GM23338 (cell line): ENCODE measurements at regions not wholly inside any gene's neighbourhood (a gene's known extent, or its start where the extent isn't known, plus 50 kb on each side); places are given as distances from the start of the nearest gene placed in this dataset.

Experiments used
- ATAC-seq: fragments of 200-7000 bp; cut with Tn5 transposase; 3 replicates; pipeline ENCODE4 v1.9.1; 2020
- DNase-seq: peaks from one replicate; pipeline ENCODE4 v3.0.0-alpha.2; 2015; ENCODE audit warnings: low spot score
- H2AFZ ChIP-seq: fragments of 200-600 bp; sonication (generic); 2 replicates; pipeline ENCODE4 v1.8.0; 2016; ENCODE audit warnings: antibody characterized with exemption, mild to moderate bottlenecking, moderate library complexity
- H3F3A ChIP-seq: fragments of 200-600 bp; sonication (generic); replicated peaks from 2 replicates; pipeline ENCODE4 v1.8.0; 2017; ENCODE audit warnings: antibody characterized with exemption, mixed run types, low read depth
- H3K27ac ChIP-seq: fragments of 200-600 bp; sonication (generic); 2 replicates; pipeline ENCODE4 v1.6.1; 2016; ENCODE audit warnings: low read depth
- H3K27me3 ChIP-seq: fragments of 200-600 bp; sonication (generic); 2 replicates; pipeline ENCODE4 v1.8.0; 2016; ENCODE audit warnings: mild to moderate bottlenecking, mixed run types, moderate library complexity; ENCODE audit not compliant: insufficient read depth
- H3K36me3 ChIP-seq: fragments of 200-600 bp; sonication (generic); 2 replicates; pipeline ENCODE4 v1.8.0; 2016; ENCODE audit warnings: mild to moderate bottlenecking; ENCODE audit not compliant: insufficient read depth
- H3K4me1 ChIP-seq: fragments of 200-600 bp; sonication (generic); 2 replicates; pipeline ENCODE4 v1.8.0; 2016; ENCODE audit warnings: mild to moderate bottlenecking, moderate library complexity; ENCODE audit not compliant: insufficient read depth
- H3K4me2 ChIP-seq: fragments of 200-600 bp; sonication (generic); 2 replicates; pipeline ENCODE4 v1.7.1; 2017; ENCODE audit warnings: mixed run types
- H3K4me3 ChIP-seq: fragments of 200-600 bp; sonication (generic); 2 replicates; pipeline ENCODE4 v1.6.1; 2016; ENCODE audit warnings: mixed run types
- H3K79me2 ChIP-seq: fragments of 200-600 bp; sonication (generic); replicated peaks from 2 replicates; pipeline ENCODE4 v1.8.0; 2017; ENCODE audit warnings: mild to moderate bottlenecking; ENCODE audit not compliant: insufficient read depth
- H3K9me2 ChIP-seq: fragments of 200-600 bp; sonication (generic); 2 replicates; pipeline ENCODE4 v1.8.0; 2017; ENCODE audit not compliant: insufficient read depth
- H4K20me1 ChIP-seq: fragments of 200-600 bp; sonication (generic); replicated peaks from 2 replicates; pipeline ENCODE4 v1.8.0; 2017; ENCODE audit warnings: mild to moderate bottlenecking; ENCODE audit not compliant: insufficient read depth
- H3K27ac Mint-ChIP-seq: 2 replicates; pipeline ENCODE4 v1.8.0; 2020; ENCODE audit warnings: inconsistent platforms, mild to moderate bottlenecking, moderate library complexity, mixed read lengths
- H3K27me3 Mint-ChIP-seq: 3 replicates; pipeline ENCODE4 v1.8.0; 2022; ENCODE audit warnings: low read depth, mild to moderate bottlenecking, moderate library complexity, mixed read lengths, inconsistent platforms; ENCODE audit not compliant: insufficient read depth, poor library complexity
- H3K36me3 Mint-ChIP-seq: 3 replicates; pipeline ENCODE4 v1.8.0; 2021; ENCODE audit warnings: low read depth, mild to moderate bottlenecking, inconsistent platforms, moderate library complexity, mixed read lengths
- H3K4me1 Mint-ChIP-seq: 3 replicates; pipeline ENCODE4 v1.8.0; 2020; ENCODE audit warnings: mild to moderate bottlenecking, inconsistent platforms, mixed read lengths
- H3K4me3 Mint-ChIP-seq: 3 replicates; pipeline ENCODE4 v1.8.0; 2021; ENCODE audit warnings: moderate library complexity, mild to moderate bottlenecking, inconsistent platforms, mixed read lengths
- H3K9me3 Mint-ChIP-seq: 3 replicates; pipeline ENCODE4 v1.8.0; 2020; ENCODE audit warnings: moderate library complexity, mild to moderate bottlenecking, inconsistent platforms, mixed read lengths
- CREB1 ChIP-seq: fragments of 250-450 bp; sonication (Bioruptor Pico); IDR thresholded peaks from 2 replicates; pipeline ENCODE4 v1.5.0; 2020; ENCODE audit warnings: low read depth, mild to moderate bottlenecking, moderate library complexity
- CTCF ChIP-seq, 2 experiments: fragments of 200-600 bp in 1 of 2; sonication (generic) in 1 of 2; conservative IDR thresholded peaks; 2 replicates each; pipeline versions ENCODE4 v1.5.1 to v1.6.1; 2016 to 2017; ENCODE audit warnings: antibody characterized with exemption in 2 of 2, low read depth in 2 of 2, mild to moderate bottlenecking in 2 of 2, moderate library complexity in 1 of 2
- EZH2 ChIP-seq: fragments of 200-600 bp; sonication (generic); IDR thresholded peaks from one replicate; pipeline ENCODE4 v1.8.0; 2017; ENCODE audit warnings: antibody characterized with exemption, mild to moderate bottlenecking, low read depth; ENCODE audit not compliant: unreplicated experiment
- EZH2phosphoT487 ChIP-seq: fragments of 200-600 bp; sonication (generic); IDR thresholded peaks from one replicate; pipeline ENCODE4 v1.8.1; 2018; ENCODE audit warnings: antibody characterized with exemption; ENCODE audit not compliant: unreplicated experiment
- JUNB ChIP-seq: IDR thresholded peaks from one replicate; pipeline ENCODE4 v1.6.1; 2016; ENCODE audit warnings: antibody characterized with exemption; ENCODE audit not compliant: unreplicated experiment
- NANOG ChIP-seq: IDR thresholded peaks from 2 replicates; pipeline ENCODE4 v1.6.1; 2016; ENCODE audit warnings: antibody characterized with exemption, borderline replicate concordance
- POLR2AphosphoS5 ChIP-seq: IDR thresholded peaks from 2 replicates; pipeline ENCODE4 v1.6.1; 2016; ENCODE audit warnings: antibody characterized with exemption, low read depth
- STAT1 ChIP-seq: IDR thresholded peaks from one replicate; pipeline ENCODE4 v1.6.1; 2016; ENCODE audit warnings: antibody characterized with exemption; ENCODE audit not compliant: unreplicated experiment
- ZNF114 ChIP-seq: fragments of 250-450 bp; sonication (Bioruptor Pico); IDR thresholded peaks from 2 replicates; pipeline ENCODE4 v1.5.0; 2020; ENCODE audit warnings: mild to moderate bottlenecking, moderate library complexity
- TF ChIP-seq, protein P1 (sequence below): IDR thresholded peaks from one replicate; pipeline ENCODE4 v1.6.1; 2018; ENCODE audit warnings: antibody characterized with exemption; ENCODE audit not compliant: unreplicated experiment
- TF ChIP-seq, protein P2 (sequence below): fragments of 250-450 bp; sonication (Bioruptor Pico); IDR thresholded peaks from 2 replicates; pipeline ENCODE4 v1.5.0; 2020; ENCODE audit warnings: mild to moderate bottlenecking, moderate library complexity

DNA sequence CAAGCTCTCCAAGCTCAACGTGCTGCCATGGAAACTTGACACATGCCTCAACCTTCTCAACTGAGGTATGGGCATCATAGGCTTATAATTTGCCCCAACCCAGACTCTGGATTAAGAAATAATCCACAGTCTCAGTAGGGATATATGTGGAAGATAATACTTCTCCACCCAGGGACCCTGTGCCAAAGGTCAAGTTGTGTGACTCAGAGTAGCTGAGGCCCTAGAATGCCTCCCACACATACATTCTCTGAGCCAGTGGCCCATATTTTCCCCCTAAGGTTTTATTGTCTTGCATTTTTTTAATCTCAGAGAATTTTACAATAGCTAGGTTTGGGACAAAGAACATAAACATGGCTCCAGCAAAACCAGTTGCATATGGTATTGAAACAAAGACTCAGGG is 283.1 kb downstream of the IDS start:
- H3K4me2 ChIP-seq: no peak overlapping the region
- no peak for TF ChIP-seq POLR2AphosphoS5
- no peak for TF ChIP-seq EZH2
- no peak overlapping the region for H3K27ac ChIP-seq
- Mint-ChIP-seq H3K4me1 (no peaks in the 10 kb centered on the region), H3K4me3 (no peak overlapping the region), H3K27ac (no peak overlapping the region), H3K27me3 (no peaks in the 10 kb centered on the region), H3K36me3 (no peaks in the 10 kb centered on the region), H3K9me3 (peaks cover 4% of the 10 kb centered on the region; the same call in 2 of the 3 replicates)
- no peaks in the 10 kb centered on the region for H3K27me3 ChIP-seq
- H3K4me1 ChIP-seq: no peaks in the 10 kb centered on the region; the same call in 1 of the 2 replicates
- no peaks in the 10 kb centered on the region for H4K20me1 ChIP-seq
- H2AFZ ChIP-seq: no peak overlapping the region
- no peaks in the 10 kb centered on the region for H3K9me2 ChIP-seq
- DNase-seq: no peak
- no peaks in the 10 kb centered on the region for H3K79me2 ChIP-seq
- no peak for ATAC-seq
- H3K36me3 ChIP-seq: no peaks in the 10 kb centered on the region
- no peak overlapping the region for H3K4me3 ChIP-seq
- H3F3A ChIP-seq: no peaks in the 10 kb centered on the region

GRCh38 chrX:149221230-149221629 is 283.9 kb downstream of the IDS start:
- no peak overlapping the region for H3K4me3 ChIP-seq
- no peaks in the 10 kb centered on the region for H3K4me1 Mint-ChIP-seq
- TF ChIP-seq POLR2AphosphoS5: no peak
- no peak for TF ChIP-seq EZH2phosphoT487
- TF ChIP-seq CREB1 (CRISPR knock-in tag): no peak
- TF ChIP-seq STAT1: no peak
- no peak for TF ChIP-seq NANOG
- TF ChIP-seq, protein P1, sequence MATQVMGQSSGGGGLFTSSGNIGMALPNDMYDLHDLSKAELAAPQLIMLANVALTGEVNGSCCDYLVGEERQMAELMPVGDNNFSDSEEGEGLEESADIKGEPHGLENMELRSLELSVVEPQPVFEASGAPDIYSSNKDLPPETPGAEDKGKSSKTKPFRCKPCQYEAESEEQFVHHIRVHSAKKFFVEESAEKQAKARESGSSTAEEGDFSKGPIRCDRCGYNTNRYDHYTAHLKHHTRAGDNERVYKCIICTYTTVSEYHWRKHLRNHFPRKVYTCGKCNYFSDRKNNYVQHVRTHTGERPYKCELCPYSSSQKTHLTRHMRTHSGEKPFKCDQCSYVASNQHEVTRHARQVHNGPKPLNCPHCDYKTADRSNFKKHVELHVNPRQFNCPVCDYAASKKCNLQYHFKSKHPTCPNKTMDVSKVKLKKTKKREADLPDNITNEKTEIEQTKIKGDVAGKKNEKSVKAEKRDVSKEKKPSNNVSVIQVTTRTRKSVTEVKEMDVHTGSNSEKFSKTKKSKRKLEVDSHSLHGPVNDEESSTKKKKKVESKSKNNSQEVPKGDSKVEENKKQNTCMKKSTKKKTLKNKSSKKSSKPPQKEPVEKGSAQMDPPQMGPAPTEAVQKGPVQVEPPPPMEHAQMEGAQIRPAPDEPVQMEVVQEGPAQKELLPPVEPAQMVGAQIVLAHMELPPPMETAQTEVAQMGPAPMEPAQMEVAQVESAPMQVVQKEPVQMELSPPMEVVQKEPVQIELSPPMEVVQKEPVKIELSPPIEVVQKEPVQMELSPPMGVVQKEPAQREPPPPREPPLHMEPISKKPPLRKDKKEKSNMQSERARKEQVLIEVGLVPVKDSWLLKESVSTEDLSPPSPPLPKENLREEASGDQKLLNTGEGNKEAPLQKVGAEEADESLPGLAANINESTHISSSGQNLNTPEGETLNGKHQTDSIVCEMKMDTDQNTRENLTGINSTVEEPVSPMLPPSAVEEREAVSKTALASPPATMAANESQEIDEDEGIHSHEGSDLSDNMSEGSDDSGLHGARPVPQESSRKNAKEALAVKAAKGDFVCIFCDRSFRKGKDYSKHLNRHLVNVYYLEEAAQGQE: no peak
- no peak for TF ChIP-seq JUNB
- TF ChIP-seq EZH2: no peak
- TF ChIP-seq, protein P2, sequence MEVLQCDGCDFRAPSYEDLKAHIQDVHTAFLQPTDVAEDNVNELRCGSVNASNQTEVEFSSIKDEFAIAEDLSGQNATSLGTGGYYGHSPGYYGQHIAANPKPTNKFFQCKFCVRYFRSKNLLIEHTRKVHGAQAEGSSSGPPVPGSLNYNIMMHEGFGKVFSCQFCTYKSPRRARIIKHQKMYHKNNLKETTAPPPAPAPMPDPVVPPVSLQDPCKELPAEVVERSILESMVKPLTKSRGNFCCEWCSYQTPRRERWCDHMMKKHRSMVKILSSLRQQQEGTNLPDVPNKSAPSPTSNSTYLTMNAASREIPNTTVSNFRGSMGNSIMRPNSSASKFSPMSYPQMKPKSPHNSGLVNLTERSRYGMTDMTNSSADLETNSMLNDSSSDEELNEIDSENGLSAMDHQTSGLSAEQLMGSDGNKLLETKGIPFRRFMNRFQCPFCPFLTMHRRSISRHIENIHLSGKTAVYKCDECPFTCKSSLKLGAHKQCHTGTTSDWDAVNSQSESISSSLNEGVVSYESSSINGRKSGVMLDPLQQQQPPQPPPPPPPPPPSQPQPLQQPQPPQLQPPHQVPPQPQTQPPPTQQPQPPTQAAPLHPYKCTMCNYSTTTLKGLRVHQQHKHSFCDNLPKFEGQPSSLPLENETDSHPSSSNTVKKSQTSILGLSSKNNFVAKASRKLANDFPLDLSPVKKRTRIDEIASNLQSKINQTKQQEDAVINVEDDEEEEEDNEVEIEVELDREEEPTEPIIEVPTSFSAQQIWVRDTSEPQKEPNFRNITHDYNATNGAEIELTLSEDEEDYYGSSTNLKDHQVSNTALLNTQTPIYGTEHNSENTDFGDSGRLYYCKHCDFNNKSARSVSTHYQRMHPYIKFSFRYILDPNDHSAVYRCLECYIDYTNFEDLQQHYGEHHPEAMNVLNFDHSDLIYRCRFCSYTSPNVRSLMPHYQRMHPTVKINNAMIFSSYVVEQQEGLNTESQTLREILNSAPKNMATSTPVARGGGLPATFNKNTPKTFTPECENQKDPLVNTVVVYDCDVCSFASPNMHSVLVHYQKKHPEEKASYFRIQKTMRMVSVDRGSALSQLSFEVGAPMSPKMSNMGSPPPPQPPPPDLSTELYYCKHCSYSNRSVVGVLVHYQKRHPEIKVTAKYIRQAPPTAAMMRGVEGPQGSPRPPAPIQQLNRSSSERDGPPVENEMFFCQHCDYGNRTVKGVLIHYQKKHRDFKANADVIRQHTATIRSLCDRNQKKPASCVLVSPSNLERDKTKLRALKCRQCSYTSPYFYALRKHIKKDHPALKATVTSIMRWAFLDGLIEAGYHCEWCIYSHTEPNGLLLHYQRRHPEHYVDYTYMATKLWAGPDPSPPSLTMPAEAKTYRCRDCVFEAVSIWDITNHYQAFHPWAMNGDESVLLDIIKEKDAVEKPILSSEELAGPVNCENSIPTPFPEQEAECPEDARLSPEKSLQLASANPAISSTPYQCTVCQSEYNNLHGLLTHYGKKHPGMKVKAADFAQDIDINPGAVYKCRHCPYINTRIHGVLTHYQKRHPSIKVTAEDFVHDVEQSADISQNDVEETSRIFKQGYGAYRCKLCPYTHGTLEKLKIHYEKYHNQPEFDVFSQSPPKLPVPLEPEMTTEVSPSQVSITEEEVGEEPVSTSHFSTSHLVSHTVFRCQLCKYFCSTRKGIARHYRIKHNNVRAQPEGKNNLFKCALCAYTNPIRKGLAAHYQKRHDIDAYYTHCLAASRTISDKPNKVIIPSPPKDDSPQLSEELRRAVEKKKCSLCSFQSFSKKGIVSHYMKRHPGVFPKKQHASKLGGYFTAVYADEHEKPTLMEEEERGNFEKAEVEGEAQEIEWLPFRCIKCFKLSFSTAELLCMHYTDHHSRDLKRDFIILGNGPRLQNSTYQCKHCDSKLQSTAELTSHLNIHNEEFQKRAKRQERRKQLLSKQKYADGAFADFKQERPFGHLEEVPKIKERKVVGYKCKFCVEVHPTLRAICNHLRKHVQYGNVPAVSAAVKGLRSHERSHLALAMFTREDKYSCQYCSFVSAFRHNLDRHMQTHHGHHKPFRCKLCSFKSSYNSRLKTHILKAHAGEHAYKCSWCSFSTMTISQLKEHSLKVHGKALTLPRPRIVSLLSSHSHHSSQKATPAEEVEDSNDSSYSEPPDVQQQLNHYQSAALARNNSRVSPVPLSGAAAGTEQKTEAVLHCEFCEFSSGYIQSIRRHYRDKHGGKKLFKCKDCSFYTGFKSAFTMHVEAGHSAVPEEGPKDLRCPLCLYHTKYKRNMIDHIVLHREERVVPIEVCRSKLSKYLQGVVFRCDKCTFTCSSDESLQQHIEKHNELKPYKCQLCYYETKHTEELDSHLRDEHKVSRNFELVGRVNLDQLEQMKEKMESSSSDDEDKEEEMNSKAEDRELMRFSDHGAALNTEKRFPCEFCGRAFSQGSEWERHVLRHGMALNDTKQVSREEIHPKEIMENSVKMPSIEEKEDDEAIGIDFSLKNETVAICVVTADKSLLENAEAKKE: no peak
- TF ChIP-seq CTCF (conservative IDR thresholded peaks at IDR 0.05; ENCODE audit: low read depth in 2 of 2): no peak
- TF ChIP-seq ZNF114 (CRISPR knock-in tag): no peak

More at GRCh38 chrX:149221230-149221629, 283.9 kb downstream of the IDS start:
- Mint-ChIP-seq H3K27me3 (no peaks in the 10 kb centered on the region), H3K27ac (no peak overlapping the region), H3K36me3 (peaks cover 3% of the 10 kb centered on the region; the same call in 2 of the 3 replicates), H3K4me3 (no peak overlapping the region), H3K9me3 (peaks cover 7% of the 10 kb centered on the region)
- H3K36me3 ChIP-seq: no peaks in the 10 kb centered on the region
- H4K20me1 ChIP-seq: no peaks in the 10 kb centered on the region
- no peak overlapping the region for H3K27ac ChIP-seq
- no peaks in the 10 kb centered on the region for H3K9me2 ChIP-seq
- H3K27me3 ChIP-seq: no peaks in the 10 kb centered on the region
- DNase-seq (no peak), ATAC-seq (no peak)
- H3K4me2 ChIP-seq: no peak overlapping the region
- no peaks in the 10 kb centered on the region for H3F3A ChIP-seq
- no peaks in the 10 kb centered on the region for H3K79me2 ChIP-seq
- H3K4me1 ChIP-seq: no peaks in the 10 kb centered on the region; the same call in 1 of the 2 replicates
- no peak overlapping the region for H2AFZ ChIP-seq
